CD4-positive, alpha-beta T cell (primary cell): ENCODE measurements at regions not wholly inside any gene's neighbourhood (a gene's known extent, or its start where the extent isn't known, plus 50 kb on each side); places are given as distances from the start of the nearest gene placed in this dataset.
"Not testable (repeated sequence)": the region's sequence is repeated elsewhere in the genome, so short reads cannot be mapped to it uniquely, and the experiment has no call there.

Experiments
- ATAC-seq: fragments of 200-7000 bp; cut with Tn5 transposase; one replicate; pipeline ENCODE4 v1.10.0; 2022; ENCODE audit warnings: mild to moderate bottlenecking; ENCODE audit not compliant: poor library complexity
- CTCF ChIA-PET: fragments of 350-600 bp; sonication (Branson Sonifier 250); formaldehyde crosslinking; loops from one replicate; lab custom pipeline; 2021; ENCODE audit warnings: antibody characterized with exemption, inconsistent platforms; lab: Charles Lee
- POLR2A ChIA-PET: fragments of 350-600 bp; sonication (Branson Sonifier 250); formaldehyde crosslinking; loops from one replicate; lab custom pipeline; 2021; ENCODE audit warnings: antibody characterized with exemption, inconsistent platforms; lab: Charles Lee
- DNase-seq, 14 experiments: peaks; one replicate each; pipeline ENCODE4 v3.0.0-alpha.2; 2013 to 2020; ENCODE audit warnings: mixed read lengths in 2 of 14
- H3K27ac ChIP-seq, 2 donors: one replicate each; pipeline versions ENCODE4 v1.5.1 to v1.7.0; 2013; ENCODE audit warnings: low read length in 2 of 2, low read depth in 1 of 2, mild to moderate bottlenecking in 1 of 2
- H3K27me3 ChIP-seq, 2 experiments: 1 replicate in 1 of 2; 2 replicates in 1 of 2; pipeline versions ENCODE4 v1.6.1 to v1.7.0; 2013; ENCODE audit warnings: low read length in 2 of 2, control low read depth in 1 of 2, mild to moderate bottlenecking in 1 of 2, moderate library complexity in 1 of 2; ENCODE audit not compliant: insufficient read depth in 2 of 2, control insufficient read depth in 1 of 2
- H3K36me3 ChIP-seq: one replicate; pipeline ENCODE4 v1.6.1; 2013; ENCODE audit warnings: low read length, control low read depth; ENCODE audit not compliant: insufficient read depth
- H3K4me1 ChIP-seq: one replicate; pipeline ENCODE4 v1.6.1; 2013; ENCODE audit warnings: low read length, control low read depth; ENCODE audit not compliant: insufficient read depth
- H3K4me3 ChIP-seq: one replicate; pipeline ENCODE4 v1.5.1; 2013; ENCODE audit warnings: mild to moderate bottlenecking, low read length, moderate library complexity
- H3K9me3 ChIP-seq, 2 experiments: 1 replicate in 1 of 2; 2 replicates in 1 of 2; pipeline versions ENCODE4 v1.6.1 to v1.7.0; 2013; ENCODE audit warnings: low read length in 2 of 2, mild to moderate bottlenecking in 2 of 2, control low read depth in 1 of 2, moderate library complexity in 1 of 2; ENCODE audit not compliant: control insufficient read depth in 1 of 2, insufficient read depth in 1 of 2
- H3K27ac Mint-ChIP-seq: one replicate; pipeline ENCODE4 v1.8.0; 2020; ENCODE audit warnings: mixed read lengths
- H3K27me3 Mint-ChIP-seq: one replicate; pipeline ENCODE4 v1.8.0; 2021; ENCODE audit warnings: mixed read lengths
- H3K36me3 Mint-ChIP-seq: one replicate; pipeline ENCODE4 v1.8.0; 2021; ENCODE audit warnings: low read depth, mixed read lengths
- H3K4me1 Mint-ChIP-seq: one replicate; pipeline ENCODE4 v1.8.0; 2021; ENCODE audit warnings: low read depth, mixed read lengths
- H3K4me3 Mint-ChIP-seq: one replicate; pipeline ENCODE4 v1.8.0; 2020; ENCODE audit warnings: mild to moderate bottlenecking, mixed read lengths
- H3K9me3 Mint-ChIP-seq: one replicate; pipeline ENCODE4 v1.8.0; 2020; ENCODE audit warnings: mixed read lengths
- intact Hi-C, 2 experiments: fragments of 100-400 bp; cut with DNase I in 1 of 2; cut with micrococcal nuclease in 1 of 2; formaldehyde crosslinking; loops; one replicate each; pipeline versions ENCODE4 v1.15.1 to v1.9.0; 2023 to 2025; cut with DNase I, micrococcal nuclease

GRCh38 chr11:3538220-3538619, 103.6 kb downstream of the ART5 start:
- POLR2A ChIA-PET, H3K27ac Mint-ChIP-seq, H3K4me1 ChIP-seq, H3K9me3 Mint-ChIP-seq, H3K9me3 ChIP-seq, H3K27me3 ChIP-seq, CTCF ChIA-PET, H3K36me3 ChIP-seq, ATAC-seq, H3K4me1 Mint-ChIP-seq, H3K4me3 ChIP-seq, H3K27ac ChIP-seq, DNase-seq, H3K36me3 Mint-ChIP-seq, H3K4me3 Mint-ChIP-seq, intact Hi-C loops: not testable (repeated sequence)
- H3K27me3 Mint-ChIP-seq, result peaks cover 11% of the 10 kb centered on the region

GRCh38 chr11:3537254-3537653, 104.5 kb downstream of the ART5 start:
- H3K27ac Mint-ChIP-seq, CTCF ChIA-PET, ATAC-seq, DNase-seq, H3K9me3 ChIP-seq, H3K4me3 ChIP-seq, H3K27me3 ChIP-seq, POLR2A ChIA-PET, H3K4me1 ChIP-seq, H3K27ac ChIP-seq, intact Hi-C loops, H3K4me1 Mint-ChIP-seq, H3K4me3 Mint-ChIP-seq, H3K36me3 ChIP-seq, H3K9me3 Mint-ChIP-seq, H3K36me3 Mint-ChIP-seq: not testable (repeated sequence)
- H3K27me3 Mint-ChIP-seq, result peaks cover 11% of the 10 kb centered on the region

GRCh38 chr11:3532958-3533357, 108.8 kb downstream of the ART5 start:
- H3K9me3 ChIP-seq, H3K4me1 Mint-ChIP-seq, POLR2A ChIA-PET: not testable (repeated sequence)

GRCh38 chr11:3531280-3531679, 110.5 kb downstream of the ART5 start:
- not testable (repeated sequence) for ATAC-seq, H3K27me3 Mint-ChIP-seq, H3K36me3 Mint-ChIP-seq

More at GRCh38 chr11:3532958-3533357, 108.8 kb downstream of the ART5 start:
- H3K4me3 Mint-ChIP-seq, intact Hi-C loops, H3K36me3 Mint-ChIP-seq, ATAC-seq, H3K9me3 Mint-ChIP-seq, H3K4me3 ChIP-seq, DNase-seq, H3K36me3 ChIP-seq, H3K27ac Mint-ChIP-seq, CTCF ChIA-PET, H3K27me3 ChIP-seq, H3K27ac ChIP-seq, H3K4me1 ChIP-seq: not testable (repeated sequence)
- H3K27me3 Mint-ChIP-seq, result peaks cover 11% of the 10 kb centered on the region

DNA sequence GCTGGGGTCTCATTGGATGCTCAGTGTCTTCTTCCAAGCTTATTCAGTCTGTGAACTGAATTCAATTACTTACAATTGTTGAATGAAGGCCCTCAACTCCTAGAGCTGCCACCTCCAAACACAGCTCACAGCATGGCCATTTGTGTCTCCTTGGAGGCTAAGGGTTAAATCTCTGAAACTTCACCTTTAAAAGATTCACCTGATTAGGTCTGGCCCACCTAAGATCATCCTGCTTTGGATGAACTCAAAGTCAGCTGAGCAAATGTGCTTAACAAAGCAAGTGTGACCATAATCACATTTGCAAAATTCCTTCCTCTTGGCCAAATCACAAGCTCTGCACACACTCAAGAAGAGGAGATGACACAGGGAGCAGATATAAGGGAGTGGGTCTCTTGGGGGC, 118.2 kb downstream of the ART5 start:
- H3K9me3 ChIP-seq, H3K4me1 Mint-ChIP-seq, ATAC-seq, DNase-seq, H3K27me3 Mint-ChIP-seq, intact Hi-C loops, CTCF ChIA-PET, H3K9me3 Mint-ChIP-seq, H3K4me3 ChIP-seq, H3K4me1 ChIP-seq, H3K27ac Mint-ChIP-seq, H3K27ac ChIP-seq, H3K4me3 Mint-ChIP-seq, H3K27me3 ChIP-seq, H3K36me3 ChIP-seq, POLR2A ChIA-PET, H3K36me3 Mint-ChIP-seq: not testable (repeated sequence)

More at GRCh38 chr11:3531280-3531679, 110.5 kb downstream of the ART5 start:
- H3K4me3 Mint-ChIP-seq, H3K9me3 ChIP-seq, H3K36me3 ChIP-seq, H3K4me3 ChIP-seq, H3K27ac ChIP-seq, H3K9me3 Mint-ChIP-seq, intact Hi-C loops, H3K27me3 ChIP-seq, DNase-seq, POLR2A ChIA-PET, H3K27ac Mint-ChIP-seq, H3K4me1 Mint-ChIP-seq, H3K4me1 ChIP-seq, CTCF ChIA-PET: not testable (repeated sequence)

DNA sequence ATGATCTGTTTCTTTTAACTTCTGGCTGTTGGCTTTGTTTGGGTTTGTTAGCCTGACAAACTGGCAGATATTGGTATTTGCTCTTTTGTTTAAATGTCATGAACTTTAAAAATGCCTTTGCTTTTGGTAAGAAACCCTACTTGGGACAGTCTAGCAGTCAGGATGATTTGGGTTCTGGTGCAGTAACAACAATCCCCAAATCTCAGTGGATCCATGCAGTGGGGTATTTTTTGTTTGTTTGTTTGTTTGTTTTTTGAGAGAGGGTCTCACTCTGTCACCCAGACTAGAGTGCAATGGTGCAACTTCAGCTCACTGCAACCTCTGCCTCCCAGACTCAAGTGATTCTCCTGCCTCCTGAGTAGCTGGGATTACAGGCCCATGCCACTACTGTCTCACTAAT, 120.9 kb downstream of the ART5 start:
- H3K9me3 Mint-ChIP-seq, H3K27ac Mint-ChIP-seq, H3K36me3 ChIP-seq, H3K4me1 Mint-ChIP-seq, H3K4me3 Mint-ChIP-seq, H3K27me3 Mint-ChIP-seq, H3K36me3 Mint-ChIP-seq, CTCF ChIA-PET, intact Hi-C loops, H3K27ac ChIP-seq, H3K9me3 ChIP-seq, H3K4me1 ChIP-seq, ATAC-seq, POLR2A ChIA-PET, H3K27me3 ChIP-seq, DNase-seq, H3K4me3 ChIP-seq: not testable (repeated sequence)

- H3K9me3 Mint-ChIP-seq, intact Hi-C loops, H3K36me3 ChIP-seq, POLR2A ChIA-PET, H3K27me3 Mint-ChIP-seq, H3K4me1 ChIP-seq, H3K27me3 ChIP-seq, CTCF ChIA-PET, H3K36me3 Mint-ChIP-seq, H3K4me3 ChIP-seq, H3K4me1 Mint-ChIP-seq, H3K4me3 Mint-ChIP-seq, H3K27ac Mint-ChIP-seq, H3K27ac ChIP-seq, DNase-seq, ATAC-seq, H3K9me3 ChIP-seq: not testable (repeated sequence)
These were observed 122.0 kb downstream of the ART5 start for GRCh38 chr11:3519841-3520240.
